ENCODE measurements at regions not wholly inside any gene's neighbourhood (a gene's known extent, or its start where the extent isn't known, plus 50 kb on each side); places are given as distances from the start of the nearest gene placed in this dataset.

DNA sequence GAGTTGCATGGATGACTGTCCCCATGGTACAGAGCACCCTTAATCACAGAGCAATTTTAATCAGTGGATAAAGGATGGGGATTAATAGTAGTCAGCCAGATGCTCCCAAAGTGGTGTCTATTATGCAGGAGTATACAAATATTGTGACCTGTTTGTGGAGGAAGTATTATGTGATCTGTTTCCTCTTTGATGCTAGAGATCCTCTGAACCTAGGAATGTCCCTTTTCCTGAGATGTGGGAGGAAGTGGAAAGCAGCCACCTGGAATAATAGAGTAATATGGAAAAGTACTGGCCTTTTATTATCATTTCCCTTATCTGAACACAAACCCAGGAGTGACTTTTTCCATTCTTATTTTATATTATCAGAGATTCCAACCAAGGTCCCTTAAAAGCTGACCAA is 94.2 kb upstream of the EFEMP1 start:
- Histone ChIP-seq H3K4me3 (no peak overlapping the region), H3K36me3 (no peaks in the 10 kb centered on the region), H3K4me1 (no peaks in the 10 kb centered on the region), H3K27ac (no peak overlapping the region), H3K27me3 (no peaks in the 10 kb centered on the region), H3K9me3 (no peaks in the 10 kb centered on the region)
- DNase-seq (ENCODE audit: extremely low spot score in 2 of 2) = no peak
- no peak for TF ChIP-seq POLR2AphosphoS5 (IDR thresholded peaks at IDR 0.05; ENCODE audit: insufficient read depth in 1 of 2, low read depth in 1 of 2)
- TF ChIP-seq, protein P1, sequence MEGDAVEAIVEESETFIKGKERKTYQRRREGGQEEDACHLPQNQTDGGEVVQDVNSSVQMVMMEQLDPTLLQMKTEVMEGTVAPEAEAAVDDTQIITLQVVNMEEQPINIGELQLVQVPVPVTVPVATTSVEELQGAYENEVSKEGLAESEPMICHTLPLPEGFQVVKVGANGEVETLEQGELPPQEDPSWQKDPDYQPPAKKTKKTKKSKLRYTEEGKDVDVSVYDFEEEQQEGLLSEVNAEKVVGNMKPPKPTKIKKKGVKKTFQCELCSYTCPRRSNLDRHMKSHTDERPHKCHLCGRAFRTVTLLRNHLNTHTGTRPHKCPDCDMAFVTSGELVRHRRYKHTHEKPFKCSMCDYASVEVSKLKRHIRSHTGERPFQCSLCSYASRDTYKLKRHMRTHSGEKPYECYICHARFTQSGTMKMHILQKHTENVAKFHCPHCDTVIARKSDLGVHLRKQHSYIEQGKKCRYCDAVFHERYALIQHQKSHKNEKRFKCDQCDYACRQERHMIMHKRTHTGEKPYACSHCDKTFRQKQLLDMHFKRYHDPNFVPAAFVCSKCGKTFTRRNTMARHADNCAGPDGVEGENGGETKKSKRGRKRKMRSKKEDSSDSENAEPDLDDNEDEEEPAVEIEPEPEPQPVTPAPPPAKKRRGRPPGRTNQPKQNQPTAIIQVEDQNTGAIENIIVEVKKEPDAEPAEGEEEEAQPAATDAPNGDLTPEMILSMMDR (IDR thresholded peaks at IDR 0.05) = no peak
- intact Hi-C loops (cut with DNase I) = no loop called here

GRCh38 chr2:56018267-56018666 is 94.7 kb upstream of the EFEMP1 start:
- no peaks in the 10 kb centered on the region for H3K27me3 ChIP-seq
- H3K4me3 ChIP-seq = no peak overlapping the region
- no peak for DNase-seq (ENCODE audit: extremely low spot score in 2 of 2)
- H3K4me1 ChIP-seq = no peaks in the 10 kb centered on the region
- H3K36me3 ChIP-seq = no peaks in the 10 kb centered on the region
- intact Hi-C loops (cut with DNase I) = no loop called here
- TF ChIP-seq POLR2A (IDR thresholded peaks at IDR 0.05) = no peak
- TF ChIP-seq, protein P1 (IDR thresholded peaks at IDR 0.05) = no peak
- H3K9me3 ChIP-seq = no peaks in the 10 kb centered on the region
- no peak overlapping the region for H3K27ac ChIP-seq

GRCh38 chr2:56021136-56021474 is 97.5 kb upstream of the EFEMP1 start:
- no peaks in the 10 kb centered on the region for H3K27me3 ChIP-seq
- no peaks in the 10 kb centered on the region for H3K9me3 ChIP-seq
- no peaks in the 10 kb centered on the region for H3K36me3 ChIP-seq
- intact Hi-C loops (cut with DNase I) = no loop called here
- no peak overlapping the region for H3K4me3 ChIP-seq
- TF ChIP-seq, protein P1 (IDR thresholded peaks at IDR 0.05) = no peak
- TF ChIP-seq POLR2AphosphoS5 (IDR thresholded peaks at IDR 0.05; ENCODE audit: insufficient read depth in 1 of 2, low read depth in 1 of 2) = no peak
- TF ChIP-seq POLR2A (IDR thresholded peaks at IDR 0.05) = no peak
- no peak for DNase-seq (ENCODE audit: extremely low spot score in 2 of 2)
- no peaks in the 10 kb centered on the region for H3K4me1 ChIP-seq
- H3K27ac ChIP-seq = no peak overlapping the region

GRCh38 chr2:56021579-56021978 is 98.0 kb upstream of the EFEMP1 start:
- intact Hi-C loops (cut with DNase I) = no loop called here

GRCh38 chr2:56025469-56026193 is 102.0 kb upstream of the EFEMP1 start:
- H3K36me3 ChIP-seq = no peaks in the 10 kb centered on the region
- no peak overlapping the region for H3K27ac ChIP-seq
- TF ChIP-seq POLR2AphosphoS5 (IDR thresholded peaks at IDR 0.05; ENCODE audit: insufficient read depth in 1 of 2, low read depth in 1 of 2) (no peak), POLR2A (IDR thresholded peaks at IDR 0.05) (no peak)
- TF ChIP-seq, protein P1 (IDR thresholded peaks at IDR 0.05) = no peak
- no peak for DNase-seq (ENCODE audit: extremely low spot score in 2 of 2)
- H3K27me3 ChIP-seq = no peaks in the 10 kb centered on the region
- H3K4me3 ChIP-seq = no peak overlapping the region
- no peaks in the 10 kb centered on the region for H3K4me1 ChIP-seq
- intact Hi-C loops (cut with DNase I) = no loop called here
- H3K9me3 ChIP-seq = no peaks in the 10 kb centered on the region

More at GRCh38 chr2:56021579-56021978, 98.0 kb upstream of the EFEMP1 start:
- no peak for DNase-seq (ENCODE audit: extremely low spot score in 2 of 2)
- H3K4me1 ChIP-seq = no peaks in the 10 kb centered on the region
- no peaks in the 10 kb centered on the region for H3K27me3 ChIP-seq
- H3K36me3 ChIP-seq = no peaks in the 10 kb centered on the region
- no peak for TF ChIP-seq POLR2A (IDR thresholded peaks at IDR 0.05)
- H3K9me3 ChIP-seq = no peaks in the 10 kb centered on the region
- no peak overlapping the region for H3K4me3 ChIP-seq
- H3K27ac ChIP-seq = no peak overlapping the region
